ENCODE measurements at regions not wholly inside any gene's neighbourhood (a gene's known extent, or its start where the extent isn't known, plus 50 kb on each side); places are given as distances from the start of the nearest gene placed in this dataset.

DNA sequence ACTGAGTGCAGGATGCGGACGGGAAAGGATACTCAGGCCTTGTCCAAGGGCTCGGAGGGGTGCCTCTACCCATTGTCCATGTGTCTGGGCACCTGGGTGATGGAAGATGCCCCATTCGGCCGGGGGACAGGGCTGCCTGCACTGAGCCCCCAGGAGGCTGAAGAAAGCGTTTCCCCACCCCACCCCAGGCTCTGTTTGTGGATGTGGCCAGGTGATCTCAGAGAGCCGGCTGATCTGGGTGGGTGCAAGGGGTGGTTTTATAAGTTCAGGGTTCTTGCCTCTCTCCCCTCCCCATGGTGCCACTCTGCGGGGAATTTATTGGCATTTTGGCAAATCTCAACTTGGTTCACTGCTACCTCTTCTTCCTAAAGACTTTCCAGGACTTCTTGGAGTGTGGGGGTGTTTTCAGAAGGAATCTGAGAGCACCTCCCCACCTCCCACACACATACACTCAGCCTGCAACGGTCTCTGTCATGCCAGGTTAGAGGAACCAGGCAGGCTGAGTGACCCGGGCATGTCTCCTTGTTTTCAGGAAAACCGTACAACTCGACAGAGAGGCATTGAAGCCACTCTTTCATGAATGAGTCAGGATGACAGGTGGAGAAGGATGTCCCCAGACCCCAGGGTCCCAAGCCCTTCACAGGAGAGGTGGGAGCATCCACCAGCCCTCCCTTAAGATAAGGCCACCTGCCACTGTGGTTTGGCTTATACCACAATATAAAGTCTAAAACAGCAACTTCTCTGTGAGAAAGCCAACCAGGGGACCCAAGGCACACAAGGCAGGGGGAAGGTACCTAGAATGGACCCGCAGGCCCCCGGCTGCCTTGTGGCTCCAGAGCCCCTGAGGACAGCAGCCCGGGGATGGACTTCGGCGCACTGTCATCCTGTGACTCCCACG is 174.9 kb downstream of the ETS2 start:
- Histone ChIP-seq H3K4me3 (replicated peaks; ENCODE audit: insufficient read depth, low read length) (no peak overlapping the region), H3K27ac (replicated peaks) (peak overlapping the region; percentile 1; the same call in 1 of the 2 replicates), H3K27me3 (ENCODE audit: insufficient read depth, poor library complexity, severe bottlenecking) (no peaks in the 10 kb centered on the region)
- TF ChIP-seq, protein P1, sequence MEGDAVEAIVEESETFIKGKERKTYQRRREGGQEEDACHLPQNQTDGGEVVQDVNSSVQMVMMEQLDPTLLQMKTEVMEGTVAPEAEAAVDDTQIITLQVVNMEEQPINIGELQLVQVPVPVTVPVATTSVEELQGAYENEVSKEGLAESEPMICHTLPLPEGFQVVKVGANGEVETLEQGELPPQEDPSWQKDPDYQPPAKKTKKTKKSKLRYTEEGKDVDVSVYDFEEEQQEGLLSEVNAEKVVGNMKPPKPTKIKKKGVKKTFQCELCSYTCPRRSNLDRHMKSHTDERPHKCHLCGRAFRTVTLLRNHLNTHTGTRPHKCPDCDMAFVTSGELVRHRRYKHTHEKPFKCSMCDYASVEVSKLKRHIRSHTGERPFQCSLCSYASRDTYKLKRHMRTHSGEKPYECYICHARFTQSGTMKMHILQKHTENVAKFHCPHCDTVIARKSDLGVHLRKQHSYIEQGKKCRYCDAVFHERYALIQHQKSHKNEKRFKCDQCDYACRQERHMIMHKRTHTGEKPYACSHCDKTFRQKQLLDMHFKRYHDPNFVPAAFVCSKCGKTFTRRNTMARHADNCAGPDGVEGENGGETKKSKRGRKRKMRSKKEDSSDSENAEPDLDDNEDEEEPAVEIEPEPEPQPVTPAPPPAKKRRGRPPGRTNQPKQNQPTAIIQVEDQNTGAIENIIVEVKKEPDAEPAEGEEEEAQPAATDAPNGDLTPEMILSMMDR (IDR thresholded peaks at IDR 0.05; ENCODE audit: insufficient read depth, low read length), result no peak
- TF ChIP-seq SPI1 (IDR thresholded peaks at IDR 0.05; ENCODE audit: borderline replicate concordance, low read depth) (no peak), GABPA (IDR thresholded peaks at IDR 0.05; ENCODE audit: low read depth) (no peak), POLR2AphosphoS5 (IDR thresholded peaks at IDR 0.05; ENCODE audit: low read depth) (no peak)
- TF ChIP-seq, protein P2, sequence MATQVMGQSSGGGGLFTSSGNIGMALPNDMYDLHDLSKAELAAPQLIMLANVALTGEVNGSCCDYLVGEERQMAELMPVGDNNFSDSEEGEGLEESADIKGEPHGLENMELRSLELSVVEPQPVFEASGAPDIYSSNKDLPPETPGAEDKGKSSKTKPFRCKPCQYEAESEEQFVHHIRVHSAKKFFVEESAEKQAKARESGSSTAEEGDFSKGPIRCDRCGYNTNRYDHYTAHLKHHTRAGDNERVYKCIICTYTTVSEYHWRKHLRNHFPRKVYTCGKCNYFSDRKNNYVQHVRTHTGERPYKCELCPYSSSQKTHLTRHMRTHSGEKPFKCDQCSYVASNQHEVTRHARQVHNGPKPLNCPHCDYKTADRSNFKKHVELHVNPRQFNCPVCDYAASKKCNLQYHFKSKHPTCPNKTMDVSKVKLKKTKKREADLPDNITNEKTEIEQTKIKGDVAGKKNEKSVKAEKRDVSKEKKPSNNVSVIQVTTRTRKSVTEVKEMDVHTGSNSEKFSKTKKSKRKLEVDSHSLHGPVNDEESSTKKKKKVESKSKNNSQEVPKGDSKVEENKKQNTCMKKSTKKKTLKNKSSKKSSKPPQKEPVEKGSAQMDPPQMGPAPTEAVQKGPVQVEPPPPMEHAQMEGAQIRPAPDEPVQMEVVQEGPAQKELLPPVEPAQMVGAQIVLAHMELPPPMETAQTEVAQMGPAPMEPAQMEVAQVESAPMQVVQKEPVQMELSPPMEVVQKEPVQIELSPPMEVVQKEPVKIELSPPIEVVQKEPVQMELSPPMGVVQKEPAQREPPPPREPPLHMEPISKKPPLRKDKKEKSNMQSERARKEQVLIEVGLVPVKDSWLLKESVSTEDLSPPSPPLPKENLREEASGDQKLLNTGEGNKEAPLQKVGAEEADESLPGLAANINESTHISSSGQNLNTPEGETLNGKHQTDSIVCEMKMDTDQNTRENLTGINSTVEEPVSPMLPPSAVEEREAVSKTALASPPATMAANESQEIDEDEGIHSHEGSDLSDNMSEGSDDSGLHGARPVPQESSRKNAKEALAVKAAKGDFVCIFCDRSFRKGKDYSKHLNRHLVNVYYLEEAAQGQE (IDR thresholded peaks at IDR 0.05; ENCODE audit: insufficient replicate concordance, low read depth), result no peak
- no peak for DNase-seq (ENCODE audit: low read depth in 1 of 2, low spot score in 1 of 2)

DNA sequence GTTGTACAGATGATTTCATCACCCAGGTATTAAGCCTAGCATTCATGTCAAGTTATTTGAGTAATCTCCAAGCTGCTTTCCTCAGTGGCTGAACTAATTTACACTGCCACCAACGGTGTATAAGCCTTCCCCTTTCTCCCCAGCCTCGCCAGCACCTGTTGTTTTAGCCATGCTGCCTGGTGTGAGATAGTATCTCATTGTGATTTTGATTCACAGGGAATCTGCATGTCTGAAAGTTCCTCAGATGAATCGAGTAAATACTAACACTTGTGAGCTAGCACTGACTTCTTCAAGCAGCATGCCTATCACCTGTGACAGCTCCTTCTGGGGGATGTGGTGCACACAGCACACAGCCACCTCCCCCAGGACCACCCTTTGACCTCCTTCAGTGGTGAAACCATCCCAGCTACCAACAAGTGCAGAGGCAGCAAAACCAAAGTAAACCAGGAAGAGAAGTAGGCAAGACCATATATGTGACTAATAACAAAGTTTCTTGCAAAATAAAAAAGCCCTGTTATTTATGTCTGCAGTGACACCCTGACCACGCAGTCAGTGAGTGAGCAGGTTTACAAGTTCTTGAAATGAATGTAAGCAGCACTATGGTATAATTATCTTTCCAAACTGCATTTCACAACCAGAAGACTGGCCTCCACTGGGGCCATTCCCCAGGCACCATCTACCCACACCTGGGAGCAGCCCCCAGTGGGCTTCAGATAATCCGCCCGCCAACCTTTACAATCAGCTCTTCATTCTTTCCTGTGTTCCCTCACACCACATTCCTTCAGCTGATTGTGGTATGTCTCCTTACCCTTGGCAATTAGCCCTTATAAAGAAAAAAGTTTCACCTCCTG is 173.8 kb downstream of the ETS2 start:
- H3K27ac ChIP-seq (replicated peaks), result no peak overlapping the region
- H3K4me3 ChIP-seq (replicated peaks; ENCODE audit: insufficient read depth, low read length), result no peak overlapping the region
- no peaks in the 10 kb centered on the region for H3K27me3 ChIP-seq (ENCODE audit: insufficient read depth, poor library complexity, severe bottlenecking)
- DNase-seq (ENCODE audit: low read depth in 1 of 2, low spot score in 1 of 2), result no peak
- TF ChIP-seq GABPA (IDR thresholded peaks at IDR 0.05; ENCODE audit: low read depth) (no peak), SPI1 (IDR thresholded peaks at IDR 0.05; ENCODE audit: borderline replicate concordance, low read depth) (peak; percentile 32; the same call in 1 of the 2 replicates), POLR2AphosphoS5 (IDR thresholded peaks at IDR 0.05; ENCODE audit: low read depth) (no peak)
- TF ChIP-seq, protein P1 (IDR thresholded peaks at IDR 0.05; ENCODE audit: insufficient read depth, low read length), result no peak
- TF ChIP-seq, protein P2 (IDR thresholded peaks at IDR 0.05; ENCODE audit: insufficient replicate concordance, low read depth), result no peak

DNA sequence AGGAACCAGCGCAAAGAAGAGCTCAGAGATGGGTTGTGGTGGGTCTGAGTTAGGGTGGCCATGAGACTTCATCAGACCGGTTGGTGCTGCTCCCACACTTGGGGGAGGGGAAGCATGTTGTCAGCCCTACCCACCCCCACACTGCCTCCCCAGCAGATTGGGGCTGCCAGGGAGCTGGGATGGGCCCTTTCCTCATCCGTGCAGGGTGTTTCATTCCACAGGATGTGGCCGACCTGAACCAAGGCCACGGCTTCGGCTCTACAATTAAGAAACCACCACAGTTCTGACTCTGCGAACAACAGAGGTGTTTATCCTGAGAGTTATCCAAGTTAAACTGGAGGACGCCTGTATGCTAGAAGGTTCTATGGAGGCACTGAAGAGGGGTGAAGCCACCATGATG is 171.2 kb downstream of the ETS2 start:
- H3K27ac ChIP-seq (replicated peaks), result no peak overlapping the region
- no peaks in the 10 kb centered on the region for H3K27me3 ChIP-seq (ENCODE audit: insufficient read depth, poor library complexity, severe bottlenecking)
- DNase-seq (ENCODE audit: low read depth in 1 of 2, low spot score in 1 of 2), result no peak
- no peak overlapping the region for H3K4me3 ChIP-seq (replicated peaks; ENCODE audit: insufficient read depth, low read length)
- no peak for TF ChIP-seq SPI1 (IDR thresholded peaks at IDR 0.05; ENCODE audit: borderline replicate concordance, low read depth)
- TF ChIP-seq, protein P2 (IDR thresholded peaks at IDR 0.05; ENCODE audit: insufficient replicate concordance, low read depth), result no peak
- no peak for TF ChIP-seq POLR2AphosphoS5 (IDR thresholded peaks at IDR 0.05; ENCODE audit: low read depth)
- TF ChIP-seq GABPA (IDR thresholded peaks at IDR 0.05; ENCODE audit: low read depth), result no peak
- TF ChIP-seq, protein P1 (IDR thresholded peaks at IDR 0.05; ENCODE audit: insufficient read depth, low read length), result no peak

Measured in HL-60 (cell line).